ENCODE measurements at regions not wholly inside any gene's neighbourhood (a gene's known extent, or its start where the extent isn't known, plus 50 kb on each side); places are given as distances from the start of the nearest gene placed in this dataset.

DNA sequence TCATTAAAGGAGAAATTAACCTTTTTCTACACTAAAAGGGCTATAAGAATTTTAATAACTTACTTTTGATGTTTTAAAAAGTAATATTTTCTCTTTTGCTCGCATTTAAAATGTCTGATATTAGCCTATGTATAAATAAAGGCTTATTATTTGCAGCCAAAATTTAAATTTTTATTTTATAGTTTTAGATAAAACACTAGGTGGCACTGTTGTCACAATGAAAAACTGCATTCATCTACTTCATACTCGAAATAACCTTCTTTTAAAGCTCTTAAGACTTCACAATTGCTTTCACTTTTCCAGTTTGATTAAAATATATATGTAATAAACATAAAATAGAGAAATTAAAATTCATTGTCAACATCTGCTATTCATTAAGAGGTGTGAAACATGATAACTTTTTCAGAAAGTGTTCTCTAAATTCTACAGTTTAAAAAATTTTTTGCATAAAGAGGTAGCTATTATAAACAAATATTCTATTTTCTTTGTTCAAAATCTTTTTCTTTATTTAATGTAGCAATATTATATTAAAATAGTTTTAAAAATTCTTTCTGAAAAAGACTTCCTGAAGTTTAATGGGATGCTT, 78.8 kb upstream of the DEFB112 start:
- no peak overlapping the region for H3K4me3 ChIP-seq (ENCODE audit: low read depth in 1 of 3, low read length in 3 of 3)
- peaks cover 0 to 6% (median 0%) of the 10 kb centered on the region in 3 donors for H3K4me1 ChIP-seq (ENCODE audit: control insufficient read depth in 3 of 3, insufficient read depth in 2 of 3, low read depth in 1 of 3, low read length in 2 of 3)
- FAIRE-seq, result no peak
- H3K27me3 ChIP-seq (ENCODE audit: control insufficient read depth in 3 of 3, insufficient read depth in 3 of 3, low read length in 3 of 3), result no peaks in the 10 kb centered on the region
- peak in 1 of 2 donors; percentile 28 for DNase-seq
- WGBS, 3 donors, result 0 to 2% (median 0%) methylated on average over 2 of the region's 2 CpGs
- no peaks in the 10 kb centered on the region for H3K36me3 ChIP-seq (ENCODE audit: control insufficient read depth in 3 of 3, insufficient read depth in 2 of 3, low read depth in 1 of 3, low read length in 3 of 3)
- no peak overlapping the region for H3K27ac ChIP-seq (ENCODE audit: low read depth in 1 of 3, low read length in 2 of 3)
- no peaks in the 10 kb centered on the region for H3K9me3 ChIP-seq (ENCODE audit: control insufficient read depth in 2 of 2, insufficient read depth in 1 of 2, low read depth in 1 of 2, low read length in 1 of 2)

DNA sequence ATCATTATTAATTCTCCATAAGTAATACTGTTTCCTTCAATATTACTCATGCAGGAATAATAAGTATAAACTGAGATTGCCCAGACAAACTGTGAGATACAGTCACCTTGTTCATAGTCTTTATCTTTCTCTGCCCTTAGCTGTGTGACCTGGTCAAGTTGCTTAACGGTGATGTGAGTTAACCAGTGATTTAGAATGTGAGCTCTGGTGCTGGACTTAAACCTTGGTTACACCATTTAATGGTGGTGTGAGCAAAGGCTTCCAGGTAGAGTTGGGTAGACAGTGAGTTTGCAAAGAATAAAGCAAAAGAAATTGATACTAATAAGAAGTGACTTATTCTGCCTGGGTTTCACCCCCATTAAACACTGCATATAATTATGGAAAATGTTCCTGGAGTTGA, 86.2 kb upstream of the DEFB112 start:
- H3K4me3 ChIP-seq (ENCODE audit: low read depth in 1 of 3, low read length in 3 of 3), result no peak overlapping the region
- H3K27me3 ChIP-seq (ENCODE audit: control insufficient read depth in 3 of 3, insufficient read depth in 3 of 3, low read length in 3 of 3), result no peaks in the 10 kb centered on the region
- WGBS, 3 donors, result 71 to 81% (median 79%) methylated on average over 1 of the region's 1 CpG
- no peak overlapping the region for H3K27ac ChIP-seq (ENCODE audit: low read depth in 1 of 3, low read length in 2 of 3)
- H3K9me3 ChIP-seq (ENCODE audit: control insufficient read depth in 2 of 2, insufficient read depth in 1 of 2, low read depth in 1 of 2, low read length in 1 of 2), result no peaks in the 10 kb centered on the region
- no peak for FAIRE-seq
- peak in 1 of 2 donors; percentile 60 for DNase-seq
- peaks cover 0 to 7% (median 0%) of the 10 kb centered on the region in 3 donors for H3K4me1 ChIP-seq (ENCODE audit: control insufficient read depth in 3 of 3, insufficient read depth in 2 of 3, low read depth in 1 of 3, low read length in 2 of 3)
- H3K36me3 ChIP-seq (ENCODE audit: control insufficient read depth in 3 of 3, insufficient read depth in 2 of 3, low read depth in 1 of 3, low read length in 3 of 3), result no peaks in the 10 kb centered on the region

DNA sequence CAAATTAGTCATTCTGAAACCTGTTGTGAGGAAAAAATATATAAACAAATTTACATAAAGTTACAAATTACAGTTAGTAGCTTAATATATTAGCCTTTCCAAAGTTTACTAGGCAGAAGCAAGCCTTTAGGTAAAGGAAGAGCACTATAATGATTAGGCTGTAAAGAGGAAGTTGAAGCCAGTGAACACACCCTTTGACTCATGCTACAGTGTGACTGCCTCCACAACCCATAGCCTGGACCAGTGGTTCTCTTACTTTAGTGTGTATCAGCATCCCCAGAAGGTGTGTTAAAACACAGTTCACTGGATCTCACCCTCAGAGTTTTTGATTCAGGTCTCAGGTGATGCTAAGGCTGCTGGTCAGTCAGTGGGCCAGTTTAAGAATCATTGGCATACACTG, 91.4 kb upstream of the DEFB112 start:
- Histone ChIP-seq H3K27ac (ENCODE audit: low read depth in 1 of 3, low read length in 2 of 3) (no peak overlapping the region), H3K27me3 (ENCODE audit: control insufficient read depth in 3 of 3, insufficient read depth in 3 of 3, low read length in 3 of 3) (no peaks in the 10 kb centered on the region), H3K36me3 (ENCODE audit: control insufficient read depth in 3 of 3, insufficient read depth in 2 of 3, low read depth in 1 of 3, low read length in 3 of 3) (no peaks in the 10 kb centered on the region), H3K4me3 (ENCODE audit: low read depth in 1 of 3, low read length in 3 of 3) (no peak overlapping the region), H3K4me1 (ENCODE audit: control insufficient read depth in 3 of 3, insufficient read depth in 2 of 3, low read depth in 1 of 3, low read length in 2 of 3) (no peaks in the 10 kb centered on the region), H3K9me3 (ENCODE audit: control insufficient read depth in 2 of 2, insufficient read depth in 1 of 2, low read depth in 1 of 2, low read length in 1 of 2) (no peaks in the 10 kb centered on the region)
- FAIRE-seq (no peak), DNase-seq (no peak)

DNA sequence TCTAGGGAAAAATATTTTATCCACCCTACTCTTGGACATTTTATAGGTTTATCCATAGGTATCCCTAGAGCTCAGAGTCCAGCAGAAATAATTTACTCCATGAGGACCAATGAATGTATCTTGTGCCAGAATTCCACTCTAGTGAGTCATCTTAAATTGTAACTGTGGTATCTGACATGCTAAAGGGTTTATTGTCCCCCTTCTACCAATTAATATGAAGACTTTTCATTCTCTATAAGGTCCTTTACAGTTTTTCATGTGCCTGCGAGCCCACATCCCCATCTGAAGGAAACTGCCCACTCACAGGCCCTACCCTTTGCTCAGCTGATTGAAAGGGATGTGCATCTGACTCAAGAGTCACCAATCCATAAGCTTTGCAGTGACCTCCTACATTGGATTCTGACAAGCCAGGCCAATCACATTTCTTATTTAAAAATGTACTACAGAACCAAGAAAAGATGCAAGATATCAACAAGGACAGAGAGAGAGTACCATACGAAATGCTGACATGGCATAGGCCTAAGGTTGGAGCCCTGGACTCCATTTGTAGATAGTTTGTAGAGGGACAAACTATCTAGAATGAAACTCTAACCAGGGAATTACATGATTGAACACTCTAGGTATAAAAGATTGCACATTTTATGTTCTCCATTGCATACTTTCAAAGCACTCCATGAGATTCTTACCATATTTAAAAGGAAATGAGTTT, 93.4 kb upstream of the DEFB112 start:
- Histone ChIP-seq H3K27me3 (ENCODE audit: control insufficient read depth in 3 of 3, insufficient read depth in 3 of 3, low read length in 3 of 3) (no peaks in the 10 kb centered on the region), H3K4me1 (ENCODE audit: control insufficient read depth in 3 of 3, insufficient read depth in 2 of 3, low read depth in 1 of 3, low read length in 2 of 3) (no peaks in the 10 kb centered on the region), H3K27ac (ENCODE audit: low read depth in 1 of 3, low read length in 2 of 3) (no peak overlapping the region), H3K9me3 (ENCODE audit: control insufficient read depth in 2 of 2, insufficient read depth in 1 of 2, low read depth in 1 of 2, low read length in 1 of 2) (no peaks in the 10 kb centered on the region), H3K4me3 (ENCODE audit: low read depth in 1 of 3, low read length in 3 of 3) (no peak overlapping the region), H3K36me3 (ENCODE audit: control insufficient read depth in 3 of 3, insufficient read depth in 2 of 3, low read depth in 1 of 3, low read length in 3 of 3) (no peaks in the 10 kb centered on the region)
- DNase-seq (no peak), FAIRE-seq (no peak)
- 53 to 75% (median 71%) methylated on average over 2 of the region's 2 CpGs for WGBS, 3 donors

DNA sequence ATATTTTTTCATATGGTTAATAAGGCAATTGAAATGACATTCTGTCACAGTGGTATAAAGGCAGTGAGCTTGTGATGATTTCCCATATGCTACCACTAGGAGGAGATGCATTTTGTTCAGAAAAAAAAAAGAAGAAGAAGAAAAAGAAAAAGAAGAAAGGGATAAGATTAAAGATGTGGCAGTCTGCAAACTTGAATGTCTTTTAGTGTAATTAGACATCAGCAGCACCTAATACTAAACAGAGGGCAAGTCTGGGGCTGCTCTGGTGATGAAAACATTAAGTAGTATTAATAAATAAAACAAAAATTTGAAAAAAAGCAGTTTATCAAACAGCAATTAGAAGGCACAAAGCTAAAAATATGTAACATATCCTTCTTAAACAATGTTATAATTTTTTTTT, 95.4 kb upstream of the DEFB112 start:
- Histone ChIP-seq H3K27me3 (ENCODE audit: control insufficient read depth in 3 of 3, insufficient read depth in 3 of 3, low read length in 3 of 3) (no peaks in the 10 kb centered on the region), H3K9me3 (ENCODE audit: control insufficient read depth in 2 of 2, insufficient read depth in 1 of 2, low read depth in 1 of 2, low read length in 1 of 2) (no peaks in the 10 kb centered on the region), H3K27ac (ENCODE audit: low read depth in 1 of 3, low read length in 2 of 3) (no peak overlapping the region), H3K4me3 (ENCODE audit: low read depth in 1 of 3, low read length in 3 of 3) (no peak overlapping the region), H3K36me3 (ENCODE audit: control insufficient read depth in 3 of 3, insufficient read depth in 2 of 3, low read depth in 1 of 3, low read length in 3 of 3) (no peaks in the 10 kb centered on the region), H3K4me1 (ENCODE audit: control insufficient read depth in 3 of 3, insufficient read depth in 2 of 3, low read depth in 1 of 3, low read length in 2 of 3) (no peaks in the 10 kb centered on the region)
- peak in 1 of 2 donors; percentile 7 for DNase-seq
- FAIRE-seq, result no peak

DNA sequence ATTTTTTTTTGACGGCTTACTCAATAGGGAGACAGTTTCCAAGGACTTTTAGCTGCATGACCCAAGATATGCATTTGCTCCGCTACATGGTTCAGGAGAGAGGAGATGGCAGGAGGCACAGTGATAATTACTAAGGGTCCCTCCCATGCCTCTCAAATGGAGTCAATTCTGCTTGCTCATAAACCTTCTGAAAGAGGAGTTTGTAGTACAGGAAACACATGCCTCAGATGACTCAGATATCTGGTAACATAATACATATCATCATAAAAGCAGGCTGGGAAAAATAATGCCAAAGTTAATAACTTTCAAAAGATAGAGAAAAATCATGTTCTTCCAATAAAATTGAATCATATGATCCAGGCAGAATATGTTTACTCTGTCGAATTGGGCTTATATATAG, 97.6 kb upstream of the DEFB112 start:
- H3K36me3 ChIP-seq (ENCODE audit: control insufficient read depth in 3 of 3, insufficient read depth in 2 of 3, low read depth in 1 of 3, low read length in 3 of 3), result no peaks in the 10 kb centered on the region
- no peak overlapping the region for H3K4me3 ChIP-seq (ENCODE audit: low read depth in 1 of 3, low read length in 3 of 3)
- no peaks in the 10 kb centered on the region for H3K27me3 ChIP-seq (ENCODE audit: control insufficient read depth in 3 of 3, insufficient read depth in 3 of 3, low read length in 3 of 3)
- DNase-seq, result no peak
- H3K4me1 ChIP-seq (ENCODE audit: control insufficient read depth in 3 of 3, insufficient read depth in 2 of 3, low read depth in 1 of 3, low read length in 2 of 3), result no peaks in the 10 kb centered on the region
- no peak overlapping the region for H3K27ac ChIP-seq (ENCODE audit: low read depth in 1 of 3, low read length in 2 of 3)
- no peaks in the 10 kb centered on the region for H3K9me3 ChIP-seq (ENCODE audit: control insufficient read depth in 2 of 2, insufficient read depth in 1 of 2, low read depth in 1 of 2, low read length in 1 of 2)
- 77 to 87% (median 85%) methylated on average over 3 of the region's 3 CpGs for WGBS, 3 donors
- FAIRE-seq, result no peak

DNA sequence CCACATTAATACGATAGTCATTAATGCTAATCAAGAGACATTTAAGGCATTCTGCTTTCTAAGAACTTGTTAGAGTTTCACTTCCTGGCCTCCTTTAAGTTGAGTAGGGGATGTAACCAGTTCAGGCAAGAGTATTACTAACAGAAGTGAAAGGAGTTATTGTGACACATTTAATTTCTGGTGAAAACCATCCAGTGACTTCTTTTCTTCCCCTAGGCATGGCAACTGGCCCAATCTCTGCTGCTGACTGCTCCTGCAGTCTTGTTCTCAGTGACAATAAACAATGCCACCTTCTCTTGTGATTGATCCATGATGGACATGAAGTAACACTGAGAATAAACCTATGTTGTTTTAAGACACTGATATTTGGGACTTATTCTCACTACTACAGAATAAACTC, 130.9 kb upstream of the DEFB112 start:
- H3K27ac ChIP-seq (ENCODE audit: low read depth in 1 of 3, low read length in 2 of 3), result no peak overlapping the region
- FAIRE-seq (no peak), DNase-seq (no peak)
- no peaks in the 10 kb centered on the region for H3K4me1 ChIP-seq (ENCODE audit: control insufficient read depth in 3 of 3, insufficient read depth in 2 of 3, low read depth in 1 of 3, low read length in 2 of 3)
- no peaks in the 10 kb centered on the region for H3K9me3 ChIP-seq (ENCODE audit: control insufficient read depth in 2 of 2, insufficient read depth in 1 of 2, low read depth in 1 of 2, low read length in 1 of 2)
- H3K4me3 ChIP-seq (ENCODE audit: low read depth in 1 of 3, low read length in 3 of 3), result no peak overlapping the region
- 78 to 88% (median 81%) methylated on average over 1 of the region's 1 CpG for WGBS, 3 donors
- H3K27me3 ChIP-seq (ENCODE audit: control insufficient read depth in 3 of 3, insufficient read depth in 3 of 3, low read length in 3 of 3), result no peaks in the 10 kb centered on the region
- H3K36me3 ChIP-seq (ENCODE audit: control insufficient read depth in 3 of 3, insufficient read depth in 2 of 3, low read depth in 1 of 3, low read length in 3 of 3), result no peaks in the 10 kb centered on the region

DNA sequence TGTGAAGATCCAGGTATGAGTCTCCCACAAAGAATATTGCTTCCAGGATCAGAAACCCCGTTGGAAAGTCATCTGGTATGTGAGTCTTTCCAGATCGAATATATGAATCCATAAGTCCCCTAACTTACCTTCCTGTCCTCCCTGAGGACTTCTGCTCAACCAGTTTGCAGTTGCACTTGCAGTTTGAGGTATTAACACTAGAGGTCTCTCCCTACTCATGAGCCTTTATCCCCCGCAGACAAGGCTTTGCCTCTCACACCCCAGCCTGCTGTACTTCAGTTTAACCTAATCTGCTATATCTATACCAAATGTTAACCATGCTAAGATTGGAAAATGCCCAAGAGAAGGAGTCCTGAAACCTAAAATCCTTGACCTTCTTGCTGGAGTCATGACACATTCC, 135.3 kb upstream of the DEFB112 start:
- no peaks in the 10 kb centered on the region for H3K27me3 ChIP-seq (ENCODE audit: control insufficient read depth in 3 of 3, insufficient read depth in 3 of 3, low read length in 3 of 3)
- DNase-seq, result no peak
- no peak overlapping the region for H3K27ac ChIP-seq (ENCODE audit: low read depth in 1 of 3, low read length in 2 of 3)
- no peaks in the 10 kb centered on the region for H3K4me1 ChIP-seq (ENCODE audit: control insufficient read depth in 3 of 3, insufficient read depth in 2 of 3, low read depth in 1 of 3, low read length in 2 of 3)
- no peaks in the 10 kb centered on the region for H3K36me3 ChIP-seq (ENCODE audit: control insufficient read depth in 3 of 3, insufficient read depth in 2 of 3, low read depth in 1 of 3, low read length in 3 of 3)
- no peaks in the 10 kb centered on the region for H3K9me3 ChIP-seq (ENCODE audit: control insufficient read depth in 2 of 2, insufficient read depth in 1 of 2, low read depth in 1 of 2, low read length in 1 of 2)
- 31 to 42% (median 35%) methylated on average over 3 of the region's 3 CpGs for WGBS, 3 donors
- H3K4me3 ChIP-seq (ENCODE audit: low read depth in 1 of 3, low read length in 3 of 3), result no peak overlapping the region
- FAIRE-seq, result no peak

DNA sequence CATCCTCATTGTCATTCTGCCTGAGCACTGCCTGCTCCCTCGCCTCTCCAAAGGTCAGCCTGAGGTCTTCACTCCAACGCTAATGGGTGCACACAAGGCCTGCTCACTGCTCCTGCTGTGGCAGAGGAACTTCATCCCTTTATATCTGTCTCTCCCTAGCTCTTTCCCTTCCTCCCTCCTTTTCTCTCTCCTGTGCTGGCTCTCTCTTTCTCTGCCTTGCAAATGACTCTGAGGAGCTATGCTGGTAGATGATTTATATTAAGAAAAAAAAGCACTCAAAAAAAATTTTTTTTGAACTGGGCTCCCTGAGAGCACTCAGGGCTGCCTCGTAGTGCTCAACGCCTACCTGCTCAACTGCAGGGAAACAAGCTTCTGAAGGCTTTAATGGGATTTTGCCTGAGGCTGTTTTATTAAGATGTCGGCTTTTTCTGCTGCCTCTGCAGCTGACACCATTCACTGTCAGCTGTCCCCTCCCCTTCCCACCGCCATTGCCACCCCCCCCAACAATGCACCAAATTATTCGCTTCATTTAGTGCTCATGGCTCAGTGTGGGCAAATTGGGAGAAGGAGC, 137.7 kb upstream of the DEFB112 start:
- Histone ChIP-seq H3K27ac (ENCODE audit: low read depth in 1 of 3, low read length in 2 of 3) (no peak overlapping the region), H3K4me3 (ENCODE audit: low read depth in 1 of 3, low read length in 3 of 3) (no peak overlapping the region), H3K36me3 (ENCODE audit: control insufficient read depth in 3 of 3, insufficient read depth in 2 of 3, low read depth in 1 of 3, low read length in 3 of 3) (no peaks in the 10 kb centered on the region), H3K27me3 (ENCODE audit: control insufficient read depth in 3 of 3, insufficient read depth in 3 of 3, low read length in 3 of 3) (no peaks in the 10 kb centered on the region), H3K4me1 (ENCODE audit: control insufficient read depth in 3 of 3, insufficient read depth in 2 of 3, low read depth in 1 of 3, low read length in 2 of 3) (no peaks in the 10 kb centered on the region), H3K9me3 (ENCODE audit: control insufficient read depth in 2 of 2, insufficient read depth in 1 of 2, low read depth in 1 of 2, low read length in 1 of 2) (no peaks in the 10 kb centered on the region)
- no peak for FAIRE-seq
- DNase-seq, result no peak
- WGBS, 3 donors, result 65 to 72% (median 70%) methylated on average over 7 of the region's 7 CpGs

Measured in small intestine (tissue), 7 donors.